ENCODE measurements at regions not wholly inside any gene's neighbourhood (a gene's known extent, or its start where the extent isn't known, plus 50 kb on each side); places are given as distances from the start of the nearest gene placed in this dataset.

- no peak for TF ChIP-seq EZH2 (IDR thresholded peaks at IDR 0.05; ENCODE audit: borderline replicate concordance, low read length)
- TF ChIP-seq, protein P1, sequence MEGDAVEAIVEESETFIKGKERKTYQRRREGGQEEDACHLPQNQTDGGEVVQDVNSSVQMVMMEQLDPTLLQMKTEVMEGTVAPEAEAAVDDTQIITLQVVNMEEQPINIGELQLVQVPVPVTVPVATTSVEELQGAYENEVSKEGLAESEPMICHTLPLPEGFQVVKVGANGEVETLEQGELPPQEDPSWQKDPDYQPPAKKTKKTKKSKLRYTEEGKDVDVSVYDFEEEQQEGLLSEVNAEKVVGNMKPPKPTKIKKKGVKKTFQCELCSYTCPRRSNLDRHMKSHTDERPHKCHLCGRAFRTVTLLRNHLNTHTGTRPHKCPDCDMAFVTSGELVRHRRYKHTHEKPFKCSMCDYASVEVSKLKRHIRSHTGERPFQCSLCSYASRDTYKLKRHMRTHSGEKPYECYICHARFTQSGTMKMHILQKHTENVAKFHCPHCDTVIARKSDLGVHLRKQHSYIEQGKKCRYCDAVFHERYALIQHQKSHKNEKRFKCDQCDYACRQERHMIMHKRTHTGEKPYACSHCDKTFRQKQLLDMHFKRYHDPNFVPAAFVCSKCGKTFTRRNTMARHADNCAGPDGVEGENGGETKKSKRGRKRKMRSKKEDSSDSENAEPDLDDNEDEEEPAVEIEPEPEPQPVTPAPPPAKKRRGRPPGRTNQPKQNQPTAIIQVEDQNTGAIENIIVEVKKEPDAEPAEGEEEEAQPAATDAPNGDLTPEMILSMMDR (conservative IDR thresholded peaks at IDR 0.05 in 1 of 2, IDR thresholded peaks at IDR 0.05 in 1 of 2; ENCODE audit: extremely low read depth in 1 of 2, insufficient read depth in 1 of 2, low read depth in 1 of 2, low read length in 2 of 2), result peak in 1 of 2 donors; percentile 40
Observed at GRCh38 chr11:115613986-115614632, 109.9 kb upstream of the CADM1 start.

All from mammary epithelial cell (primary cell).